Activated CD4-positive, alpha-beta T cell treated with anti-CD3 and anti-CD28 coated beads for 36 hours (primary cell): ENCODE measurements at regions not wholly inside any gene's neighbourhood (a gene's known extent, or its start where the extent isn't known, plus 50 kb on each side); places are given as distances from the start of the nearest gene placed in this dataset.
"Not testable (repeated sequence)": the region's sequence is repeated elsewhere in the genome, so short reads cannot be mapped to it uniquely, and the experiment has no call there.

Experiments used
- ATAC-seq: fragments of 200-7000 bp; cut with Tn5 transposase; one replicate; pipeline ENCODE4 v1.10.0; 2021; ENCODE audit warnings: mild to moderate bottlenecking, moderate library complexity
- CTCF ChIA-PET: fragments of 350-600 bp; sonication (Branson Sonifier 250); formaldehyde crosslinking; loops from one replicate; lab custom pipeline; 2021; ENCODE audit warnings: antibody characterized with exemption; lab: Charles Lee
- POLR2A ChIA-PET: fragments of 350-600 bp; sonication (Branson Sonifier 250); formaldehyde crosslinking; loops from one replicate; lab custom pipeline; 2021; ENCODE audit warnings: antibody characterized with exemption, inconsistent platforms; lab: Charles Lee
- DNase-seq: peaks from one replicate; pipeline ENCODE4 v3.0.0-alpha.2; 2020
- H3K27ac Mint-ChIP-seq: one replicate; pipeline ENCODE4 v1.8.0; 2021; ENCODE audit warnings: mixed read lengths
- H3K27me3 Mint-ChIP-seq: one replicate; pipeline ENCODE4 v1.8.0; 2021; ENCODE audit warnings: mixed read lengths
- H3K36me3 Mint-ChIP-seq: one replicate; pipeline ENCODE4 v1.8.0; 2021; ENCODE audit warnings: low read depth, mixed read lengths
- H3K4me1 Mint-ChIP-seq: one replicate; pipeline ENCODE4 v1.8.0; 2021; ENCODE audit warnings: mixed read lengths
- H3K4me3 Mint-ChIP-seq: one replicate; pipeline ENCODE4 v1.8.0; 2021; ENCODE audit warnings: mild to moderate bottlenecking, moderate library complexity, mixed read lengths
- H3K9me3 Mint-ChIP-seq: one replicate; pipeline ENCODE4 v1.8.0; 2021; ENCODE audit warnings: low read depth, mixed read lengths
- intact Hi-C, 2 experiments: fragments of 100-400 bp; cut with DNase I in 1 of 2; cut with micrococcal nuclease in 1 of 2; formaldehyde crosslinking; loops; one replicate each; pipeline versions ENCODE4 v1.14.2 to v1.15.1; 2022 to 2024; cut with DNase I, micrococcal nuclease

GRCh38 chr19:29873801-29874575, 62.2 kb downstream of the CCNE1 start:
- Mint-ChIP-seq H3K4me1 (peaks cover 2% of the 10 kb centered on the region), H3K36me3 (no peaks in the 10 kb centered on the region), H3K27me3 (peaks cover 17% of the 10 kb centered on the region), H3K27ac (no peak overlapping the region), H3K9me3 (no peaks in the 10 kb centered on the region), H3K4me3 (no peak overlapping the region)
- DNase-seq (no peak), ATAC-seq (no peak)
- intact Hi-C loops, result loop anchor here (1.0 kb wide), 6 partner anchors 63 to 776 kb away; partner anchors contain the start of gene CCNE1 (in 1 of the 2)
- POLR2A ChIA-PET, result no interaction called here
- CTCF ChIA-PET, result interaction anchor here (0.6 to 5.5 kb wide), 10 partner anchors 8 to 148 kb away, joined by 3 to 57 read pairs (median 4); no protein-coding TSS in a partner anchor

GRCh38 chr19:29875931-29876330, 64.1 kb downstream of the CCNE1 start:
- Mint-ChIP-seq H3K36me3 (no peaks in the 10 kb centered on the region), H3K4me1 (peaks cover 2% of the 10 kb centered on the region), H3K27me3 (peaks cover 22% of the 10 kb centered on the region), H3K27ac (no peak overlapping the region), H3K9me3 (no peaks in the 10 kb centered on the region), H3K4me3 (no peak overlapping the region)
- POLR2A ChIA-PET, result no interaction called here
- intact Hi-C loops, result no loop called here
- CTCF ChIA-PET, result interaction anchor here (1.0 to 1.2 kb wide), 2 partner anchors 15 to 132 kb away, joined by 3 read pairs; no protein-coding TSS in a partner anchor
- ATAC-seq (no peak), DNase-seq (no peak)

- Mint-ChIP-seq H3K9me3 (no peaks in the 10 kb centered on the region), H3K27me3 (peaks cover 19% of the 10 kb centered on the region), H3K4me3 (no peak overlapping the region), H3K27ac (no peak overlapping the region), H3K4me1 (peaks cover 2% of the 10 kb centered on the region), H3K36me3 (no peaks in the 10 kb centered on the region)
- intact Hi-C loops, result no loop called here
- no peak for DNase-seq
- no peak for ATAC-seq
- POLR2A ChIA-PET, result no interaction called here
- CTCF ChIA-PET, result interaction anchor here (1.0 to 1.2 kb wide), 3 partner anchors 16 to 146 kb away, joined by 3 to 4 read pairs (median 3); no protein-coding TSS in a partner anchor
Measured at GRCh38 chr19:29876414-29876813, 64.6 kb downstream of the CCNE1 start.

GRCh38 chr19:29876908-29877307, 65.1 kb downstream of the CCNE1 start:
- H3K9me3 Mint-ChIP-seq, ATAC-seq, H3K4me3 Mint-ChIP-seq, H3K36me3 Mint-ChIP-seq, H3K27ac Mint-ChIP-seq, intact Hi-C loops, H3K4me1 Mint-ChIP-seq, POLR2A ChIA-PET, DNase-seq: not testable (repeated sequence)
- H3K27me3 Mint-ChIP-seq, result peaks cover 17% of the 10 kb centered on the region
- CTCF ChIA-PET, result interaction anchor here (1.0 to 1.2 kb wide), 3 partner anchors 16 to 147 kb away, joined by 3 to 4 read pairs (median 3); no protein-coding TSS in a partner anchor

DNA sequence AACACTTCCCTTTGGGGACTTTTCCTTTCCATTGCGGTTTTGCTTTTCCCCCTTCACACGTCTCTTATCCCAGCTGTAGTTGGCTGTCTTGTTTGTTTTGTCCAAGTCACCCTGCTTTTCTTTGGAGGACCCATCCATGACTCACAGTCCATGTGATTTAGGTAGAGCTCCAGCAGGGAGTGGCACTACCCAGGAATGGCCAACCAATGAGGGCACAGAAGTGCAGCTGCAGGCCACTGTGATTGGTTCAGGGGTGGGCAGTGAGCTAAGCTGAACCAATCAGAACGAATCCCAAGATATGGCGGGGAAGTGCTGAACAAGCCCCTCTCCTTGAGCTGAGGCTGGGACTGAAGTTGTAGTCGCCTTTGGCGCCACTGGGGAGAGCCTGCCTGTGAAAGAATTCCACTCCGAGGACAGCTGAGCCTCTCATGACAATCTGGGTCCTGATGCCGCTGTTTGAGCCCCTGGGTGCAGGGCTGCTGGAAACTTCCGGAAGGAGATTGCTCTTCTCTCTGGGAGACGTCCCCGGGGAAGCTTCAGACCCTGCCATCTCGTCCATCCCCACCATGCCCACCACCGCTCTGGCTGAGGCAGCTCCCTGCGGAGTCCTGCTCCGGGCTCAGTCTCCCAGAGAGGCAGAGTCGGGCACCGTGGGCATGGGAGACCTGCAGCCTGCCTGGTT, 62.9 kb upstream of the URI1 start:
- Mint-ChIP-seq H3K27ac (no peak overlapping the region), H3K4me1 (no peaks in the 10 kb centered on the region), H3K9me3 (no peaks in the 10 kb centered on the region), H3K36me3 (no peaks in the 10 kb centered on the region), H3K27me3 (peaks cover 9% of the 10 kb centered on the region), H3K4me3 (no peak overlapping the region)
- intact Hi-C loops, result no loop called here
- ChIA-PET CTCF (interaction anchor here (0.6 to 1.3 kb wide), 6 partner anchors 11 to 297 kb away, joined by 3 to 7 read pairs (median 4); no protein-coding TSS in a partner anchor), POLR2A (no interaction called here)
- ATAC-seq, result peak; percentile 66
- no peak for DNase-seq

GRCh38 chr19:29879655-29879974, 62.4 kb upstream of the URI1 start:
- CTCF ChIA-PET, result interaction anchor here (1.1 to 1.3 kb wide), 4 partner anchors 11 to 269 kb away, joined by 3 to 7 read pairs (median 4); no protein-coding TSS in a partner anchor
- no peaks in the 10 kb centered on the region for H3K36me3 Mint-ChIP-seq
- H3K27ac Mint-ChIP-seq, result no peak overlapping the region
- intact Hi-C loops, result no loop called here
- DNase-seq, result no peak
- H3K27me3 Mint-ChIP-seq, result peaks cover 9% of the 10 kb centered on the region
- POLR2A ChIA-PET, result no interaction called here
- H3K4me1 Mint-ChIP-seq, result no peaks in the 10 kb centered on the region
- no peaks in the 10 kb centered on the region for H3K9me3 Mint-ChIP-seq
- H3K4me3 Mint-ChIP-seq, result no peak overlapping the region
- ATAC-seq, result no peak

- Mint-ChIP-seq H3K27ac (no peak overlapping the region), H3K4me1 (no peaks in the 10 kb centered on the region), H3K27me3 (peaks cover 9% of the 10 kb centered on the region), H3K9me3 (no peaks in the 10 kb centered on the region), H3K4me3 (no peak overlapping the region), H3K36me3 (no peaks in the 10 kb centered on the region)
- DNase-seq, result no peak
- CTCF ChIA-PET, result interaction anchor here (0.7 to 1.3 kb wide), 4 partner anchors 10 to 152 kb away, joined by 3 to 6 read pairs (median 4); no protein-coding TSS in a partner anchor
- intact Hi-C loops, result no loop called here
- ATAC-seq, result no peak
- POLR2A ChIA-PET, result interaction anchor here (0.7 kb wide), 1 partner anchor 513 kb away, joined by 5 read pairs; no protein-coding TSS in a partner anchor
Measured at GRCh38 chr19:29880498-29881081, 61.4 kb upstream of the URI1 start.

DNA sequence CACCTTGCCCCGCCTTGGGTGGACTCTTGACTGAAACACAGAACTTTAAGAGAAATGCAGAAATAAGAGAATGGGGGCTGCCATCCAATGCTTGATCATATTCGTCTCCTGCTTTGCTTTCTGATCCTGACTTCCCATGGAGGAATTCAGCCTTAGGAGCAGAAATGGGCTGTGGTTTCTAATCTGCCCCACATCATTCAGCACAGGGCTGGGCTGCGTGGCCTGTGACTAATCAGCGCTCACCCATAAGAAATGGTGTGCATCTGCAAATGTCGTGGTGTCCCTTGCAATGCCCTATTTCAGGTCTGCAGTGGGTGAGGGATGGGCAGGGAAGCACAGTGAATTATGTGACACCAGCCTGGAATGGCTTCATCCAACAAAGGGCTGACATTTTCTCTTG, 60.7 kb upstream of the URI1 start:
- CTCF ChIA-PET, result interaction anchor here (1.2 kb wide), 1 partner anchor 86 kb away, joined by 6 read pairs; no protein-coding TSS in a partner anchor
- intact Hi-C loops, result no loop called here
- peaks cover 8% of the 10 kb centered on the region for H3K27me3 Mint-ChIP-seq
- no peak overlapping the region for H3K27ac Mint-ChIP-seq
- H3K4me3 Mint-ChIP-seq, result no peak overlapping the region
- H3K4me1 Mint-ChIP-seq, result no peaks in the 10 kb centered on the region
- no peak for ATAC-seq
- POLR2A ChIA-PET, result no interaction called here
- no peaks in the 10 kb centered on the region for H3K9me3 Mint-ChIP-seq
- no peak for DNase-seq
- H3K36me3 Mint-ChIP-seq, result no peaks in the 10 kb centered on the region

GRCh38 chr19:29882719-29883105, 59.3 kb upstream of the URI1 start:
- DNase-seq (no peak), ATAC-seq (no peak)
- CTCF ChIA-PET, result interaction anchor here (0.6 kb wide), 1 partner anchor 78 kb away, joined by 3 read pairs; no protein-coding TSS in a partner anchor
- Mint-ChIP-seq H3K9me3 (no peaks in the 10 kb centered on the region), H3K4me3 (no peak overlapping the region), H3K27ac (no peak overlapping the region), H3K4me1 (peaks cover 2% of the 10 kb centered on the region), H3K27me3 (peaks cover 10% of the 10 kb centered on the region), H3K36me3 (no peaks in the 10 kb centered on the region)
- intact Hi-C loops, result no loop called here
- POLR2A ChIA-PET, result no interaction called here

DNA sequence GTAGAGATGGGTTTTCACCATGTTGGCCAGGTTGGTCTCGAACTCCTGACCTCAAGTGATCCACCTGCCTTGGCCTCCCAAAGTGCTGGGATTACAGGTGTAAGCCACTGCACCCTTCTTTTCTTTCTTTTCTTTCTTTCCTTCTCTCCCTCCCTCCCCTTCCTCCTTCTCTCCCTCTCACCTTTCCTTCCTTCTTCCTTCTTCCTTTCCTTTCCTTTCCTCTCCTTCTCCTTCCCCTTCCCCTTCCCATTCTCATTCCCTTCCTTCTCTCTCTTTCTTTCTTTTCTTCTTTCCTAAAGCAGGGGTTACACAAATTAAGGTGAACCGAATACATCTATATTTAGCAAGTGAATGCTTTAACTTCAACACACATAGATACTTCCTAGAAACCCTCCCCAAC, 58.0 kb upstream of the URI1 start:
- Mint-ChIP-seq H3K27me3 (peaks cover 7% of the 10 kb centered on the region), H3K4me3 (no peak overlapping the region), H3K36me3 (no peaks in the 10 kb centered on the region), H3K9me3 (no peaks in the 10 kb centered on the region), H3K4me1 (peaks cover 2% of the 10 kb centered on the region), H3K27ac (no peak overlapping the region)
- DNase-seq, result no peak
- intact Hi-C loops, result no loop called here
- CTCF ChIA-PET, result interaction anchor here (1.1 kb wide), 1 partner anchor 12 kb away, joined by 4 read pairs; no protein-coding TSS in a partner anchor
- POLR2A ChIA-PET, result no interaction called here
- ATAC-seq, result no peak

GRCh38 chr19:29884466-29884865, 57.6 kb upstream of the URI1 start:
- Mint-ChIP-seq H3K27me3 (peaks cover 7% of the 10 kb centered on the region), H3K4me3 (no peak overlapping the region), H3K27ac (no peak overlapping the region), H3K9me3 (no peaks in the 10 kb centered on the region), H3K36me3 (no peaks in the 10 kb centered on the region), H3K4me1 (peaks cover 2% of the 10 kb centered on the region)
- no peak for DNase-seq
- ChIA-PET CTCF (interaction anchor here (0.6 to 1.1 kb wide), 2 partner anchors 12 to 783 kb away, joined by 3 to 4 read pairs; no protein-coding TSS in a partner anchor), POLR2A (no interaction called here)
- intact Hi-C loops, result no loop called here
- no peak for ATAC-seq
